A549 (cell line): ENCODE measurements at regions not wholly inside any gene's neighbourhood (a gene's known extent, or its start where the extent isn't known, plus 50 kb on each side); places are given as distances from the start of the nearest gene placed in this dataset.
"Not testable (repeated sequence)": the region's sequence is repeated elsewhere in the genome, so short reads cannot be mapped to it uniquely, and the experiment has no call there.

Experiments used
- ATAC-seq, 2 experiments: fragments of 200-7000 bp in 1 of 2; fragments of >200 bp in 1 of 2; cut with Nextera tagmentation in 1 of 2; cut with Tn5 transposase in 1 of 2; 3 replicates each; pipeline versions ENCODE4 v1.8.0 to v1.9.1; 2018 to 2020; ENCODE audit warnings: mild to moderate bottlenecking in 1 of 2, moderate library complexity in 1 of 2
- CTCF ChIA-PET: fragments of 300-600 bp; sonication (Branson Sonifier 250); formaldehyde crosslinking; extraction: SDS; loops from one replicate; lab custom pipeline; 2021; ENCODE audit warnings: antibody characterized with exemption, inconsistent platforms; lab: Yijun Ruan, JAX
- POLR2A ChIA-PET: fragments of 350-600 bp; formaldehyde crosslinking; extraction: SDS; loops from one replicate; lab custom pipeline; 2021; ENCODE audit warnings: antibody characterized with exemption, inconsistent platforms; lab: Yijun Ruan, JAX
- DNase-seq, 2 experiments: peaks; one replicate each; pipeline versions ENCODE4 v3.0.0 to v3.0.0-alpha.2; 2011 to 2016; ENCODE audit warnings: low read depth in 1 of 2, low spot score in 1 of 2
- FAIRE-seq: peaks from 2 replicates; lab custom pipeline; 2011; peaks lifted over from hg19 to GRCh38; lab: Jason Lieb, UNC
- H3K27ac ChIP-seq, 2 experiments: fragments of >200 bp; sonication (Bioruptor Twin); formaldehyde crosslinking; 3 replicates each; pipeline ENCODE4 v1.5.1; 2016 to 2017
- H3K4me1 ChIP-seq: fragments of >200 bp; sonication (Bioruptor Twin); formaldehyde crosslinking; 3 replicates; pipeline ENCODE4 v1.6.1; 2016
- H3K4me2 ChIP-seq: fragments of >200 bp; sonication (Bioruptor Twin); formaldehyde crosslinking; 3 replicates; pipeline ENCODE4 v1.6.1; 2016
- H3K4me3 ChIP-seq: fragments of >200 bp; sonication (Bioruptor Twin); formaldehyde crosslinking; 3 replicates; pipeline ENCODE4 v1.5.1; 2016
- H3K9me3 ChIP-seq: fragments of >200 bp; sonication (Bioruptor Twin); formaldehyde crosslinking; 3 replicates; pipeline ENCODE4 v1.6.1; 2016
- BHLHE40 ChIP-seq: IDR thresholded peaks from 2 replicates; pipeline ENCODE4 v1.6.1; 2012; ENCODE audit warnings: low read depth, low read length, inconsistent platforms
- CEBPB ChIP-seq, 2 experiments: fragments of >200 bp in 1 of 2; sonication (Bioruptor Twin) in 1 of 2; formaldehyde crosslinking in 1 of 2; IDR thresholded peaks; 2 replicates each; pipeline ENCODE4 v1.6.1; 2012 to 2016
- CHD2 ChIP-seq: fragments of 150-350 bp; IDR thresholded peaks from 2 replicates; pipeline ENCODE4 v1.6.1; 2014; ENCODE audit warnings: low read length; ENCODE audit not compliant: partially characterized antibody
- ELK1 ChIP-seq: fragments of 150-350 bp; IDR thresholded peaks from 2 replicates; pipeline ENCODE4 v1.6.1; 2014; ENCODE audit warnings: low read depth, mild to moderate bottlenecking, low read length
- ESRRA ChIP-seq: fragments of 150-350 bp; IDR thresholded peaks from 2 replicates; pipeline ENCODE4 v1.6.1; 2014; ENCODE audit warnings: mild to moderate bottlenecking, low read length, borderline replicate concordance
- FOSB ChIP-seq: fragments of 250-450 bp; sonication (Bioruptor Pico); IDR thresholded peaks from 2 replicates; pipeline ENCODE4 v1.5.0; 2020; ENCODE audit warnings: mild to moderate bottlenecking, moderate library complexity
- HOXB13 ChIP-seq: fragments of 250-450 bp; sonication (Bioruptor Pico); IDR thresholded peaks from 2 replicates; pipeline ENCODE4 v1.5.0; 2020; ENCODE audit warnings: low read depth, mild to moderate bottlenecking, moderate library complexity
- HOXB5 ChIP-seq: fragments of 250-450 bp; sonication (Bioruptor Pico); IDR thresholded peaks from 2 replicates; pipeline ENCODE4 v1.5.0; 2020; ENCODE audit warnings: mild to moderate bottlenecking, moderate library complexity
- KDM5A ChIP-seq: fragments of 200-600 bp; sonication (generic); IDR thresholded peaks from 2 replicates; pipeline ENCODE4 v1.6.1; 2016; ENCODE audit warnings: antibody characterized with exemption, mild to moderate bottlenecking
- MAFK ChIP-seq: fragments of 450-650 bp; IDR thresholded peaks from 2 replicates; pipeline ENCODE4 v1.6.1; 2014; ENCODE audit not compliant: partially characterized antibody
- NFE2L2 ChIP-seq: fragments of 150-350 bp; conservative IDR thresholded peaks from 2 replicates; pipeline ENCODE4 v1.6.1; 2014; ENCODE audit warnings: low read length
- NPAS2 ChIP-seq: fragments of 250-450 bp; sonication (Bioruptor Pico); IDR thresholded peaks from 2 replicates; pipeline ENCODE4 v1.8.0; 2022; ENCODE audit warnings: mild to moderate bottlenecking, moderate library complexity, borderline replicate concordance
- SREBF2 ChIP-seq: fragments of 450-650 bp; IDR thresholded peaks from 2 replicates; pipeline ENCODE4 v1.6.1; 2014; ENCODE audit warnings: mild to moderate bottlenecking, moderate library complexity
- ZSCAN20 ChIP-seq: fragments of 250-450 bp; sonication (Bioruptor Pico); IDR thresholded peaks from 2 replicates; pipeline ENCODE4 v1.8.0; 2022; ENCODE audit warnings: mild to moderate bottlenecking, moderate library complexity
- WGBS: methylation state at CpG from one replicate; pipeline ENCODE4 v1.1.6; 2017; ENCODE audit errors: missing lambda C conversion rate; 5-methylcytosine and 5-hydroxymethylcytosine counted together
- TF ChIP-seq, protein P1 (sequence below): IDR thresholded peaks from 2 replicates; pipeline ENCODE4 v1.6.1; 2012; ENCODE audit warnings: low read depth, borderline replicate concordance

DNA sequence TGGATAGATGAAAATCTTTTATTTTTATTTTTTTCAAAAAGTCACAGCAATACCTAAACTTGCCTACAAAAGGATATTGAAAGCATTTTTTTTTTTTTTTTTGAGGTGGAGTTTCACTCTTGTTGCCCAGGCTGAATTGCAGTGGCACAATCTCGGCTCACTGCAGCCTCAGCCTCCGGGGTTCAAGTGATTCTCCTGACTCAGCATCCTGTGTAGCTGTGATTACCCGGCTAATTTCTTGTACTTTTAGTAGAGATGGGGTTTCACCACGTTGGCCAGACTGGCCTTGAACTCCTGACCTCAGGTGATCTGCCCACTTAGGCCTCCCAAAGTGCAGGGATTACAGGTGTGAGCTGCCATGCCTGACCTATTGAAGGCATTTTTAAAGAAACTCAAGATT is 69.1 kb upstream of the DGKB start:
- FAIRE-seq, DNase-seq, H3K4me1 ChIP-seq, CTCF ChIA-PET, POLR2A ChIA-PET, ATAC-seq, H3K4me2 ChIP-seq, H3K27ac ChIP-seq, H3K4me3 ChIP-seq, H3K9me3 ChIP-seq: not testable (repeated sequence)
- peak; percentile 27 for TF ChIP-seq MAFK
- WGBS, result 19% methylated on average over 4 of the region's 4 CpGs

DNA sequence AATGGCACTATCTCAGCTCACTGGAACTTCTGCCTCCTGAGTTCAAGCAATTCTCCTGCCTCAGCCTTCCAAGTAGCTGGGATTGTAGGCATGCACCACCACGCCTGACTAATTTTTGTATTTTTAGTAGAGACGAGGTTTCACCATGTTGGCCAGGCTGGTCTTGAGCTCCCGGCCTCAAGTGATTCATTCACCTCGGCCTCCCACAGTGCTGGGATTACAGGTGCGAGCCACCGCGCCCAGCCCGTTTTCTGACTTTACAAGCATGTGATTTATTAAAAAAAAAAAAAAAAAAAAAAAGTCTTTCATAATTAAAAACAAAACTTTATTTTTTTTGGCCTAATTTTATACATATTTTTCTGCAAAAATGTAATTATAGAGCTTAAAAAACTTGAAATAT is 64.8 kb upstream of the DGKB start:
- ATAC-seq, H3K4me2 ChIP-seq, H3K4me1 ChIP-seq, POLR2A ChIA-PET, H3K9me3 ChIP-seq, DNase-seq, FAIRE-seq, H3K27ac ChIP-seq, H3K4me3 ChIP-seq: not testable (repeated sequence)
- CTCF ChIA-PET, result interaction anchor here (1.2 kb wide), 1 partner anchor 249 kb away, joined by 3 read pairs; no protein-coding TSS in a partner anchor
- WGBS, result 53% methylated on average over 8 of the region's 8 CpGs

- 5% methylated on average over 2 of the region's 2 CpGs for whole genome bisulfite sequencing
- ATAC-seq (no peak), FAIRE-seq (no peak), DNase-seq (no peak)
- no peak overlapping the region for H3K4me3 ChIP-seq
- TF ChIP-seq SREBF2 (no peak), CHD2 (no peak), HOXB5 (CRISPR knock-in tag) (no peak), HOXB13 (CRISPR knock-in tag) (no peak), ESRRA (no peak), ELK1 (no peak), CEBPB (IDR thresholded peaks at IDR 0.05) (no peak), ZSCAN20 (CRISPR knock-in tag) (no peak), FOSB (CRISPR knock-in tag) (no peak), NPAS2 (CRISPR knock-in tag) (no peak), NFE2L2 (no peak), KDM5A (no peak)
- ChIA-PET CTCF (no interaction called here), POLR2A (no interaction called here)
- no peak overlapping the region for H3K27ac ChIP-seq
- H3K9me3 ChIP-seq, result no peaks in the 10 kb centered on the region
- H3K4me2 ChIP-seq, result no peak overlapping the region
- no peaks in the 10 kb centered on the region for H3K4me1 ChIP-seq
These were observed 60.2 kb upstream of the DGKB start for GRCh38 chr7:14962778-14963177.

GRCh38 chr7:14960721-14961120 is 58.2 kb upstream of the DGKB start:
- no peak for TF ChIP-seq NPAS2 (CRISPR knock-in tag)
- TF ChIP-seq, all 56 proteins: peak for 0
- CTCF ChIA-PET, result no interaction called here
- no peaks in the 10 kb centered on the region for H3K9me3 ChIP-seq
- ATAC-seq (no peak), FAIRE-seq (no peak), DNase-seq (no peak)
- no peak overlapping the region for H3K4me3 ChIP-seq
- no peak overlapping the region for H3K4me2 ChIP-seq
- POLR2A ChIA-PET, result no interaction called here
- 25% methylated on average over 3 of the region's 3 CpGs for WGBS
- H3K27ac ChIP-seq, result no peak overlapping the region
- H3K4me1 ChIP-seq, result no peaks in the 10 kb centered on the region

DNA sequence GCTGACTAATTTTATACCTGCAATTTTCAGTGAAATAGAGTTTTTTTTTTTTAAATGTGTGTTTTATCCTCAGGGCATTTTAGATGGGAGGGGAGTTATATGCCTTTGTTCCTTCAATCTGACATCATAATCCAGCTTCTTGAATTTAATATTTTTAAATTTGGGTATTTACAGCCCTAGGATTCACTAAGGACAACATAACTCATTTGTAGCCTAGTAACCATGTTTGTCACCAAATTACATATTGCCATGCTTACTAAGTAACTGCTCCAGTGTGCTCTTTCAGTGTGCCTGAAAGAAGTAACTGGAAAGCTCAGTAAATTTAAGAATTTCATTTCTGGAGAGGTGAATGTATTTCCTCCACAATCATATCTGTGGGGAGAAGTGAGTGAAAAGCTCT is 56.8 kb upstream of the DGKB start:
- ChIA-PET POLR2A (no interaction called here), CTCF (interaction anchor here (0.6 kb wide), 1 partner anchor 1570 kb away, joined by 3 read pairs; no protein-coding TSS in a partner anchor)
- no peak overlapping the region for H3K4me2 ChIP-seq
- no peak overlapping the region for H3K4me3 ChIP-seq
- TF ChIP-seq BHLHE40, result no peak
- TF ChIP-seq, protein P1, sequence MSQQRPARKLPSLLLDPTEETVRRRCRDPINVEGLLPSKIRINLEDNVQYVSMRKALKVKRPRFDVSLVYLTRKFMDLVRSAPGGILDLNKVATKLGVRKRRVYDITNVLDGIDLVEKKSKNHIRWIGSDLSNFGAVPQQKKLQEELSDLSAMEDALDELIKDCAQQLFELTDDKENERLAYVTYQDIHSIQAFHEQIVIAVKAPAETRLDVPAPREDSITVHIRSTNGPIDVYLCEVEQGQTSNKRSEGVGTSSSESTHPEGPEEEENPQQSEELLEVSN, result no peak
- DNase-seq (no peak), ATAC-seq (no peak), FAIRE-seq (no peak)
- H3K4me1 ChIP-seq, result no peaks in the 10 kb centered on the region
- H3K27ac ChIP-seq, result no peak overlapping the region
- no peaks in the 10 kb centered on the region for H3K9me3 ChIP-seq
